Subcutaneous abdominal adipose tissue (tissue), 5 donors: ENCODE measurements at regions not wholly inside any gene's neighbourhood (a gene's known extent, or its start where the extent isn't known, plus 50 kb on each side); places are given as distances from the start of the nearest gene placed in this dataset.

Experiments used
- H3K27ac ChIP-seq: one replicate; pipeline ENCODE4 v1.7.0; 2013; ENCODE audit warnings: low read depth, mild to moderate bottlenecking, inconsistent platforms, low read length, moderate library complexity
- H3K27me3 ChIP-seq, 5 donors: one replicate each; pipeline ENCODE4 v1.7.0; 2013; ENCODE audit warnings: low read length in 5 of 5, inconsistent platforms in 1 of 5; ENCODE audit not compliant: control insufficient read depth in 5 of 5, insufficient read depth in 4 of 5
- H3K36me3 ChIP-seq, 5 donors: one replicate each; pipeline ENCODE4 v1.7.0; 2013; ENCODE audit warnings: low read length in 5 of 5; ENCODE audit not compliant: control insufficient read depth in 5 of 5, insufficient read depth in 5 of 5
- H3K4me1 ChIP-seq, 5 donors: one replicate each; pipeline ENCODE4 v1.7.0; 2013; ENCODE audit warnings: low read length in 5 of 5, mild to moderate bottlenecking in 3 of 5, moderate library complexity in 1 of 5; ENCODE audit not compliant: control insufficient read depth in 5 of 5, insufficient read depth in 5 of 5
- H3K4me3 ChIP-seq, 5 donors: one replicate each; pipeline ENCODE4 v1.7.0; 2013; ENCODE audit warnings: low read length in 5 of 5, low read depth in 1 of 5
- H3K9ac ChIP-seq, 5 donors: one replicate each; pipeline ENCODE4 v1.7.0; 2013; ENCODE audit warnings: low read length in 5 of 5, mild to moderate bottlenecking in 4 of 5, moderate library complexity in 3 of 5
- H3K9me3 ChIP-seq, 5 donors: one replicate each; pipeline ENCODE4 v1.7.0; 2013; ENCODE audit warnings: low read length in 5 of 5; ENCODE audit not compliant: control insufficient read depth in 5 of 5
- donor health status: healthy.
- donor health status: healthy.
- donor health status: healthy.
- donor health status: healthy.
- donor health status: healthy.

- H3K27me3 ChIP-seq, result no peaks in the 10 kb centered on the region
- H3K4me3 ChIP-seq, result no peak overlapping the region
- no peaks in the 10 kb centered on the region for H3K4me1 ChIP-seq
- no peaks in the 10 kb centered on the region for H3K9me3 ChIP-seq
- no peaks in the 10 kb centered on the region for H3K36me3 ChIP-seq
- H3K9ac ChIP-seq, result no peak overlapping the region
- no peak overlapping the region for H3K27ac ChIP-seq
Measured at GRCh38 chr1:170290991-170291390, 145.2 kb downstream of the NTMT2 start.

- Histone ChIP-seq H3K4me1 (no peaks in the 10 kb centered on the region), H3K9me3 (no peaks in the 10 kb centered on the region), H3K27ac (no peak overlapping the region), H3K27me3 (no peaks in the 10 kb centered on the region), H3K4me3 (no peak overlapping the region), H3K36me3 (no peaks in the 10 kb centered on the region), H3K9ac (no peak overlapping the region)
Measured at GRCh38 chr1:170291516-170291915, 145.8 kb downstream of the NTMT2 start.

GRCh38 chr1:170296211-170296610 is 150.5 kb downstream of the NTMT2 start:
- Histone ChIP-seq H3K4me3 (no peak overlapping the region), H3K27ac (no peak overlapping the region), H3K4me1 (no peaks in the 10 kb centered on the region), H3K36me3 (no peaks in the 10 kb centered on the region), H3K9ac (no peak overlapping the region), H3K9me3 (no peaks in the 10 kb centered on the region), H3K27me3 (no peaks in the 10 kb centered on the region)

GRCh38 chr1:170296642-170297041 is 150.9 kb downstream of the NTMT2 start:
- Histone ChIP-seq H3K4me1 (no peaks in the 10 kb centered on the region), H3K27me3 (no peaks in the 10 kb centered on the region), H3K9me3 (no peaks in the 10 kb centered on the region), H3K4me3 (no peak overlapping the region), H3K9ac (no peak overlapping the region), H3K27ac (no peak overlapping the region), H3K36me3 (no peaks in the 10 kb centered on the region)

- H3K4me1 ChIP-seq, result peaks cover 0 to 5% (median 0%) of the 10 kb centered on the region in 5 donors
- H3K27ac ChIP-seq, result no peak overlapping the region
- no peak overlapping the region for H3K9ac ChIP-seq
- H3K27me3 ChIP-seq, result no peaks in the 10 kb centered on the region
- no peak overlapping the region for H3K4me3 ChIP-seq
- no peaks in the 10 kb centered on the region for H3K9me3 ChIP-seq
- no peaks in the 10 kb centered on the region for H3K36me3 ChIP-seq
Measured at GRCh38 chr1:170301596-170301995, 155.8 kb downstream of the NTMT2 start.

GRCh38 chr1:170303034-170303433 is 157.3 kb downstream of the NTMT2 start:
- Histone ChIP-seq H3K4me1 (peaks cover 0 to 11% (median 0%) of the 10 kb centered on the region in 5 donors), H3K4me3 (no peak overlapping the region), H3K27me3 (no peaks in the 10 kb centered on the region), H3K9me3 (no peaks in the 10 kb centered on the region), H3K36me3 (no peaks in the 10 kb centered on the region), H3K9ac (no peak overlapping the region), H3K27ac (no peak overlapping the region)

GRCh38 chr1:170305777-170306512 is 160.2 kb downstream of the NTMT2 start:
- H3K4me1 ChIP-seq, result peaks cover 0 to 15% (median 7%) of the 10 kb centered on the region in 5 donors
- H3K27ac ChIP-seq, result peak overlapping the region; percentile 24
- H3K9me3 ChIP-seq, result no peaks in the 10 kb centered on the region
- H3K9ac ChIP-seq, result no peak overlapping the region
- peaks cover 0 to 2% (median 0%) of the 10 kb centered on the region in 5 donors for H3K27me3 ChIP-seq
- no peak overlapping the region for H3K4me3 ChIP-seq
- no peaks in the 10 kb centered on the region for H3K36me3 ChIP-seq

GRCh38 chr1:170306513-170306910 is 160.8 kb downstream of the NTMT2 start:
- Histone ChIP-seq H3K9ac (no peak overlapping the region), H3K4me3 (no peak overlapping the region), H3K9me3 (no peaks in the 10 kb centered on the region), H3K27me3 (peaks cover 0 to 2% (median 0%) of the 10 kb centered on the region in 5 donors), H3K4me1 (peaks cover 0 to 15% (median 7%) of the 10 kb centered on the region in 5 donors), H3K27ac (peak overlapping the region; percentile 17), H3K36me3 (no peaks in the 10 kb centered on the region)

- no peak overlapping the region for H3K9ac ChIP-seq
- no peaks in the 10 kb centered on the region for H3K36me3 ChIP-seq
- H3K9me3 ChIP-seq, result no peaks in the 10 kb centered on the region
- no peak overlapping the region for H3K4me3 ChIP-seq
- peak overlapping the region; percentile 17 for H3K27ac ChIP-seq
- peaks cover 0 to 2% (median 0%) of the 10 kb centered on the region in 5 donors for H3K27me3 ChIP-seq
- H3K4me1 ChIP-seq, result peaks cover 0 to 15% (median 7%) of the 10 kb centered on the region in 5 donors
Measured at GRCh38 chr1:170306948-170307347, 161.2 kb downstream of the NTMT2 start.

GRCh38 chr1:170307426-170307825 is 161.7 kb downstream of the NTMT2 start:
- Histone ChIP-seq H3K36me3 (no peaks in the 10 kb centered on the region), H3K27ac (no peak overlapping the region), H3K4me3 (no peak overlapping the region), H3K9me3 (no peaks in the 10 kb centered on the region), H3K9ac (no peak overlapping the region), H3K4me1 (peaks cover 0 to 15% (median 7%) of the 10 kb centered on the region in 5 donors), H3K27me3 (peaks cover 0 to 2% (median 0%) of the 10 kb centered on the region in 5 donors)
